Body of pancreas (tissue), 4 donors: ENCODE measurements at regions not wholly inside any gene's neighbourhood (a gene's known extent, or its start where the extent isn't known, plus 50 kb on each side); places are given as distances from the start of the nearest gene placed in this dataset.
"Not testable (repeated sequence)": the region's sequence is repeated elsewhere in the genome, so short reads cannot be mapped to it uniquely, and the experiment has no call there.

Source experiments
- ATAC-seq: fragments of 150-250 bp; one replicate; pipeline ENCODE4 v1.9.1; 2016
- DNase-seq, 4 donors: peaks; one replicate each; pipeline ENCODE4 v3.0.0-alpha.2; 2019
- H3K27ac ChIP-seq, 4 donors: fragments of 200-600 bp; sonication (generic); 1 replicate in 3 of 4; 2 replicates in 1 of 4; pipeline versions ENCODE4 v1.5.1 to v1.6.1; 2016 to 2019; ENCODE audit warnings: mild to moderate bottlenecking in 1 of 4, mixed read lengths in 1 of 4, moderate library complexity in 1 of 4
- H3K27me3 ChIP-seq, 2 donors: fragments of 200-600 bp; sonication (generic); one replicate each; pipeline ENCODE4 v1.6.0; 2016; ENCODE audit warnings: mild to moderate bottlenecking in 1 of 2
- H3K36me3 ChIP-seq, 2 donors: fragments of 200-600 bp; sonication (generic); replicated peaks in 1 of 2; 2 replicates each; pipeline ENCODE4 v1.5.1; 2016; ENCODE audit warnings: low read depth in 2 of 2; ENCODE audit not compliant: insufficient read depth in 1 of 2
- H3K4me1 ChIP-seq: fragments of 200-600 bp; sonication (generic); one replicate; pipeline ENCODE4 v1.6.0; 2016
- H3K4me3 ChIP-seq, 2 donors: fragments of 200-600 bp; sonication (generic); 1 replicate in 1 of 2; 2 replicates in 1 of 2; pipeline ENCODE4 v1.5.1; 2016 to 2019
- H3K9me3 ChIP-seq, 3 donors: fragments of 200-600 bp; sonication (generic); 1 replicate in 2 of 3; 2 replicates in 1 of 3; pipeline ENCODE4 v1.5.1; 2016
- CTCF ChIP-seq, 7 experiments: fragments of 450-650 bp in 4 of 7; fragments of 200-600 bp in 3 of 7; sonication (generic) in 3 of 7; IDR thresholded peaks; one replicate each; pipeline ENCODE4 v1.5.1; 2016 to 2019; ENCODE audit warnings: antibody characterized with exemption in 7 of 7
- POLR2A ChIP-seq, 3 donors: fragments of 450-650 bp; IDR thresholded peaks; one replicate each; pipeline ENCODE4 v1.6.1; 2016; ENCODE audit warnings: antibody characterized with exemption in 3 of 3, mild to moderate bottlenecking in 2 of 3
- WGBS, 2 donors: methylation state at CpG; one replicate each; pipeline ENCODE4 v1.1.5; 2017; 5-methylcytosine and 5-hydroxymethylcytosine counted together
- intact Hi-C: fragments of 100-400 bp; cut with DNase I; formaldehyde crosslinking; loops from one replicate; pipeline ENCODE4 v1.15.1; 2023

- no peak for ATAC-seq
- WGBS, 2 donors, result 12 to 27% methylated on average over 6 to 15 of the region's 17 CpGs
- intact Hi-C loops, result no loop called here
- no peak overlapping the region for H3K4me3 ChIP-seq
- no peak overlapping the region for H3K27ac ChIP-seq
- H3K9me3 ChIP-seq, result no peaks in the 10 kb centered on the region
- TF ChIP-seq CTCF (IDR thresholded peaks at IDR 0.05) (no peak), POLR2A (IDR thresholded peaks at IDR 0.05) (no peak)
- no peaks in the 10 kb centered on the region for H3K4me1 ChIP-seq
- peaks cover 0 to 22% of the 10 kb centered on the region in 2 donors for H3K27me3 ChIP-seq
- DNase-seq, result no peak
- H3K36me3 ChIP-seq, result no peaks in the 10 kb centered on the region
Measured at GRCh38 chr22:49672014-49672516, 155.6 kb downstream of the BRD1 start.

GRCh38 chr22:49671331-49672013 lies 156.2 kb downstream of the BRD1 start:
- ATAC-seq, result no peak
- Histone ChIP-seq H3K27me3 (peaks cover 0 to 22% of the 10 kb centered on the region in 2 donors), H3K36me3 (no peaks in the 10 kb centered on the region), H3K27ac (no peak overlapping the region), H3K4me1 (no peaks in the 10 kb centered on the region), H3K4me3 (no peak overlapping the region), H3K9me3 (no peaks in the 10 kb centered on the region)
- intact Hi-C loops, result no loop called here
- DNase-seq, result peak in 1 of 4 donors; percentile 7
- no peak for TF ChIP-seq CTCF (IDR thresholded peaks at IDR 0.05)
- no peak for TF ChIP-seq POLR2A (IDR thresholded peaks at IDR 0.05)
- WGBS, 2 donors, result 13 to 18% methylated on average over 28 of the region's 28 CpGs

- ATAC-seq (peak; percentile 30), DNase-seq (peak in 1 of 4 donors; percentile 9)
- H3K9me3 ChIP-seq, result no peaks in the 10 kb centered on the region
- 0 to 1% methylated on average over 17 to 50 of the region's 69 CpGs for WGBS, 2 donors
- H3K27ac ChIP-seq, result no peak overlapping the region
- no peak for TF ChIP-seq CTCF (IDR thresholded peaks at IDR 0.05)
- no peak for TF ChIP-seq POLR2A (IDR thresholded peaks at IDR 0.05)
- H3K27me3 ChIP-seq, result peaks cover 0 to 22% of the 10 kb centered on the region in 2 donors
- intact Hi-C loops, result no loop called here
- H3K36me3 ChIP-seq, result no peaks in the 10 kb centered on the region
- no peak overlapping the region for H3K4me3 ChIP-seq
- H3K4me1 ChIP-seq, result no peaks in the 10 kb centered on the region
Measured at GRCh38 chr22:49670456-49671330, 157.0 kb downstream of the BRD1 start.

- H3K9me3 ChIP-seq, ATAC-seq, H3K36me3 ChIP-seq, H3K27ac ChIP-seq, H3K4me3 ChIP-seq, H3K4me1 ChIP-seq, DNase-seq, intact Hi-C loops: not testable (repeated sequence)
- peaks cover 0 to 22% of the 10 kb centered on the region in 2 donors for H3K27me3 ChIP-seq
- 0 to 2% methylated on average over 1 to 17 of the region's 33 CpGs for WGBS, 2 donors
Measured at GRCh38 chr22:49669969-49670455, 157.7 kb downstream of the BRD1 start.

- H3K4me3 ChIP-seq, H3K4me1 ChIP-seq, ATAC-seq, H3K9me3 ChIP-seq, H3K36me3 ChIP-seq, intact Hi-C loops, H3K27ac ChIP-seq: not testable (repeated sequence)
- H3K27me3 ChIP-seq, result peaks cover 0 to 22% of the 10 kb centered on the region in 2 donors
- peak in 1 of 4 donors; percentile 1 for DNase-seq
- WGBS, 2 donors, result 38 to 60% methylated on average over 1 of the region's 1 CpG
Measured at GRCh38 chr22:49669427-49669968, 158.2 kb downstream of the BRD1 start.
